Naive thymus-derived CD4-positive, alpha-beta T cell (primary cell): ENCODE measurements at regions not wholly inside any gene's neighbourhood (a gene's known extent, or its start where the extent isn't known, plus 50 kb on each side); places are given as distances from the start of the nearest gene placed in this dataset.

ENCODE experiments used
- ATAC-seq: fragments of 150-1000 bp; cut with Tn5 transposase; 2 replicates; pipeline ENCODE4 v1.10.0; 2021; ENCODE audit warnings: mild to moderate bottlenecking, moderate library complexity
- CTCF ChIA-PET: fragments of 350-600 bp; sonication (Branson Sonifier 250); formaldehyde crosslinking; loops from one replicate; lab custom pipeline; 2021; ENCODE audit warnings: antibody characterized with exemption; lab: Charles Lee
- POLR2A ChIA-PET: fragments of 350-600 bp; sonication (Branson Sonifier 250); formaldehyde crosslinking; loops from one replicate; lab custom pipeline; 2021; ENCODE audit warnings: antibody characterized with exemption, inconsistent platforms; lab: Charles Lee
- DNase-seq, 9 donors: peaks; one replicate each; pipeline versions ENCODE4 v3.0.0 to v3.0.0-alpha.2; 2020 to 2022; ENCODE audit warnings: mixed read lengths in 1 of 9
- H3K27ac ChIP-seq: one replicate; pipeline ENCODE4 v1.7.0; 2013; ENCODE audit warnings: mild to moderate bottlenecking, low read depth, low read length, moderate library complexity
- H3K27me3 ChIP-seq, 2 donors: one replicate each; pipeline ENCODE4 v1.7.0; 2013; ENCODE audit warnings: low read length in 2 of 2, mild to moderate bottlenecking in 2 of 2, moderate library complexity in 2 of 2; ENCODE audit not compliant: control insufficient read depth in 2 of 2, insufficient read depth in 2 of 2
- H3K36me3 ChIP-seq, 3 experiments: 1 replicate in 2 of 3; 2 replicates in 1 of 3; pipeline ENCODE4 v1.7.0; 2013; ENCODE audit warnings: low read length in 3 of 3, mild to moderate bottlenecking in 3 of 3, moderate library complexity in 1 of 3; ENCODE audit not compliant: insufficient read depth in 3 of 3, control insufficient read depth in 2 of 3
- H3K4me1 ChIP-seq, 2 donors: one replicate each; pipeline ENCODE4 v1.7.0; 2013; ENCODE audit warnings: low read length in 2 of 2, mild to moderate bottlenecking in 2 of 2, moderate library complexity in 1 of 2; ENCODE audit not compliant: control insufficient read depth in 2 of 2, insufficient read depth in 2 of 2
- H3K4me3 ChIP-seq: 2 replicates; pipeline ENCODE4 v1.7.0; 2013; ENCODE audit warnings: mild to moderate bottlenecking, low read length
- H3K9me3 ChIP-seq, 3 experiments: 1 replicate in 2 of 3; 2 replicates in 1 of 3; pipeline ENCODE4 v1.7.0; 2013; ENCODE audit warnings: low read length in 3 of 3; ENCODE audit not compliant: control insufficient read depth in 2 of 3
- H3K27ac Mint-ChIP-seq, 9 donors: one replicate each; pipeline ENCODE4 v1.8.0; 2020 to 2022; ENCODE audit warnings: mixed read lengths in 9 of 9, mild to moderate bottlenecking in 8 of 9, moderate library complexity in 5 of 9, inconsistent platforms in 2 of 9
- H3K27me3 Mint-ChIP-seq, 5 donors: one replicate each; pipeline ENCODE4 v1.8.0; 2021 to 2022; ENCODE audit warnings: mixed read lengths in 5 of 5, mild to moderate bottlenecking in 1 of 5
- H3K36me3 Mint-ChIP-seq, 5 donors: one replicate each; pipeline ENCODE4 v1.8.0; 2020 to 2022; ENCODE audit warnings: mixed read lengths in 5 of 5, mild to moderate bottlenecking in 3 of 5, inconsistent platforms in 1 of 5
- H3K4me1 Mint-ChIP-seq, 7 donors: one replicate each; pipeline ENCODE4 v1.8.0; 2020 to 2022; ENCODE audit warnings: mixed read lengths in 7 of 7, mild to moderate bottlenecking in 3 of 7, inconsistent platforms in 1 of 7
- H3K4me3 Mint-ChIP-seq, 10 donors: one replicate each; pipeline ENCODE4 v1.8.0; 2020 to 2022; ENCODE audit warnings: mild to moderate bottlenecking in 10 of 10, mixed read lengths in 10 of 10, moderate library complexity in 6 of 10, inconsistent platforms in 2 of 10
- H3K9me3 Mint-ChIP-seq, 11 donors: one replicate each; pipeline ENCODE4 v1.8.0; 2020 to 2022; ENCODE audit warnings: mixed read lengths in 11 of 11, mild to moderate bottlenecking in 4 of 11, inconsistent platforms in 1 of 11, moderate library complexity in 1 of 11
- intact Hi-C, 2 donors: fragments of 100-400 bp; cut with micrococcal nuclease; formaldehyde crosslinking; loops; one replicate each; pipeline ENCODE4 v1.15.1; 2023

DNA sequence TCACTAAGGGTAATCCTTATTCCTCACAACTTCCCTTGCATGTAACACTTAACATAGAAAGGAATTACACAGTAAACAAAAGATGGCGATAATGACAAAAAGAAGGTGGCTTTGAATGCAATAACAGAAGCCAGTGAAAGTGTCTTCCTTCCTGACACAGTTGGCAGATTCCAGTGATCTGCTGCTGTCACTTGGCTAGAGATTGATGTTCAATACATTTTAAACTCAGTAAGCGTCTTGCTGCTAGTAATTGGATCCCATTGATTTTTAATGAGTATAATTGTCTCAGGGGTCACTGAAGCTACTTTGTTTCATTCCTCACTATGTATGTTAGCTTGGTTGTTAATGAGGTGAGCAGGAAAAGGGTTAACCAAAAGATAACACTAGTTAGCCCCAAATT, 692.7 kb downstream of the NTRK3 start:
- DNase-seq (no peak), ATAC-seq (no peak)
- no peaks in the 10 kb centered on the region for H3K9me3 ChIP-seq
- H3K36me3 Mint-ChIP-seq = no peaks in the 10 kb centered on the region
- no peak overlapping the region for H3K4me3 Mint-ChIP-seq
- H3K4me1 Mint-ChIP-seq = peaks cover 0 to 4% (median 0%) of the 10 kb centered on the region in 7 donors
- H3K27ac Mint-ChIP-seq = no peak overlapping the region
- intact Hi-C loops = no loop called here
- ChIA-PET CTCF (interaction anchor here (0.6 kb wide), 1 partner anchor 39 kb away, joined by 3 read pairs; no protein-coding TSS in a partner anchor), POLR2A (no interaction called here)
- H3K9me3 Mint-ChIP-seq = peaks cover 0 to 8% (median 4%) of the 10 kb centered on the region in 11 donors
- H3K27ac ChIP-seq = no peak overlapping the region
- H3K27me3 Mint-ChIP-seq = peaks cover 0 to 5% (median 0%) of the 10 kb centered on the region in 5 donors
- no peak overlapping the region for H3K4me3 ChIP-seq
- H3K4me1 ChIP-seq = no peaks in the 10 kb centered on the region
- H3K27me3 ChIP-seq = no peaks in the 10 kb centered on the region
- H3K36me3 ChIP-seq = no peaks in the 10 kb centered on the region

DNA sequence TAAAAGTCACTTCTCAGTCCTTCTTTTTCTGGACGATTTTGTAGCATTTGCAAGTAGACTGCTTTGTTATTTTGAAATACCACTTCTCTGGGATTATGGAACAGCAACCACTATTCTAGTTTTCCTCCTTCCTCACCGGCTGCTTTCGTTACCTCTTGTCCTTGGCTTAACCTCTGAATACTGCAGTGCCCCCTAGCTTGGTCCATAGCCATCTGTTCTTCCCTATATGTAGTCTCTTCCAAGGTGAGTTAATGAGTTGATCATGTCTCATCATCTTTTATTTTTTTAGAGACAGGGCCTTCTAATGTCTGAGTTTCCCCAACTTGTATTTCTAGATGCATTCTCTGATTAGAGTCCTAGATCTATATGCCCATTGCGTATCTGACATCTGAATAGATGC, 694.3 kb downstream of the NTRK3 start:
- H3K9me3 Mint-ChIP-seq = peaks cover 0 to 8% (median 4%) of the 10 kb centered on the region in 11 donors
- CTCF ChIA-PET = no interaction called here
- no peak overlapping the region for H3K27ac ChIP-seq
- no peaks in the 10 kb centered on the region for H3K9me3 ChIP-seq
- intact Hi-C loops = no loop called here
- no peaks in the 10 kb centered on the region for H3K36me3 ChIP-seq
- no peaks in the 10 kb centered on the region for H3K4me1 Mint-ChIP-seq
- no peaks in the 10 kb centered on the region for H3K4me1 ChIP-seq
- peaks cover 0 to 12% (median 11%) of the 10 kb centered on the region in 5 donors for H3K27me3 Mint-ChIP-seq
- no peaks in the 10 kb centered on the region for H3K36me3 Mint-ChIP-seq
- ATAC-seq = no peak
- H3K27me3 ChIP-seq = no peaks in the 10 kb centered on the region
- H3K4me3 Mint-ChIP-seq = no peak overlapping the region
- H3K27ac Mint-ChIP-seq = no peak overlapping the region
- no peak for DNase-seq
- POLR2A ChIA-PET = no interaction called here
- H3K4me3 ChIP-seq = no peak overlapping the region

DNA sequence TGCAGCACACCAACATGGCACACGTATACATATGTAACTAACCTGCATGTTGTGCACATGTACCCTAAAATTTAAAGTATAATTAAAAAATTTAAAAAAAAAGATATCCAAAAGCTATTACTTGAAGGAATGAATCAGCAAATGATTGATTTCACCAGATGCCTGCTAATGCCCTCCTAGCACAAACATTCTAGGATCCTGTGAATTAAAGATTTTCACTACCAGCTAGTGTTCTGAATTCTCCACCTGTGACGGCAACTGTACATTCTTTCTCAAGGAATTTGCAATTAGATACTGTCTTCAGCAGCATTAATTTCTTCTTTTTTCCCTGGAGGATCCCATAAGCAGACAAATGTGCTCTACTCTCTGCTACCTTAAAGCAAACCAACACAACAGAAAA, 694.9 kb downstream of the NTRK3 start:
- Histone ChIP-seq H3K9me3 (no peaks in the 10 kb centered on the region), H3K36me3 (no peaks in the 10 kb centered on the region), H3K4me1 (no peaks in the 10 kb centered on the region), H3K27me3 (no peaks in the 10 kb centered on the region), H3K4me3 (no peak overlapping the region), H3K27ac (no peak overlapping the region)
- H3K9me3 Mint-ChIP-seq = peaks cover 0 to 8% (median 4%) of the 10 kb centered on the region in 11 donors
- no peak overlapping the region for H3K4me3 Mint-ChIP-seq
- peaks cover 0 to 12% (median 11%) of the 10 kb centered on the region in 5 donors for H3K27me3 Mint-ChIP-seq
- no peaks in the 10 kb centered on the region for H3K36me3 Mint-ChIP-seq
- no peaks in the 10 kb centered on the region for H3K4me1 Mint-ChIP-seq
- POLR2A ChIA-PET = no interaction called here
- CTCF ChIA-PET = no interaction called here
- H3K27ac Mint-ChIP-seq = no peak overlapping the region
- intact Hi-C loops = no loop called here
- DNase-seq (no peak), ATAC-seq (no peak)

DNA sequence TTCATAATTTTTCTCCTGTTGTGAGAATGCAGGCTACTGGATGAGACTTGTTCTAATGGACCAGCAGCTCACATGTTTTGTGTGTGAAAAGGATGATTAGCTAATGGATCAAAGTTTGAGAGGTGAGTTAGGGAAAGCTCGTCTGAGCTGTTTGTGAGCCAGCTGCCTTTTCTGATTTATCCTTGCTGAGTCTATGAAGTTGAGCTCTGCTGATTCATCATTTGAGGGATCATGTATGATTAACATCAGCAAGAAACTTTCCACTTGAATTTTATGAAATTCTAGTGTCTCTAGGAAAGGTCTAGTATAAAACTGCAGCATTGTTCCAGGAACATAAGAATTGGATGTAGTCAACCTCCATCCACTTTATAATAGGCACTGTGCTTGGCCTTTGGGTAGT, 698.7 kb downstream of the NTRK3 start:
- H3K27me3 ChIP-seq = no peaks in the 10 kb centered on the region
- CTCF ChIA-PET = no interaction called here
- Mint-ChIP-seq H3K27me3 (peaks cover 0 to 22% (median 11%) of the 10 kb centered on the region in 5 donors), H3K9me3 (peaks cover 7 to 26% (median 12%) of the 10 kb centered on the region in 11 donors), H3K4me3 (no peak overlapping the region), H3K27ac (no peak overlapping the region), H3K36me3 (peaks cover 0 to 5% (median 0%) of the 10 kb centered on the region in 5 donors), H3K4me1 (no peaks in the 10 kb centered on the region)
- no peaks in the 10 kb centered on the region for H3K9me3 ChIP-seq
- POLR2A ChIA-PET = no interaction called here
- H3K4me3 ChIP-seq = no peak overlapping the region
- DNase-seq (no peak), ATAC-seq (no peak)
- no peaks in the 10 kb centered on the region for H3K4me1 ChIP-seq
- H3K36me3 ChIP-seq = no peaks in the 10 kb centered on the region
- intact Hi-C loops = no loop called here
- no peak overlapping the region for H3K27ac ChIP-seq

DNA sequence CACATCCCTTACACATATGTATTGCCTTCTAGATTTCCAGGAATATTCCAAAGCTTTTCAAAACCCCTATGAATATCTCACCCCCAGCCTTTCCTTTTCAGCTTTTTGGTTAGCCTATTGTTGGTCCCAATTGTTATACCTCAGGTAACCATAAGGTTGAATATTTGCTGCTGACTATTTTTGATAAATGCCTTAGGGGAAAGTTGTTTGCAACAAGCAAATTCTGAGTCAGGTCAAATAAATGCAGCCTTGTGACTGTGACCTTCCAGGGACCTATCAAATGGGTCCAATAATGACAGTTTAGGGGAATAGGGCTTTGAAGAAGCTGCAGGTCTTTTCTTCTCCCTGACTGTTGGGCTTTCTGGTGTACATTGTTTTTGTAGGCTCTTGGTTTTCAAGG, 699.7 kb downstream of the NTRK3 start:
- intact Hi-C loops = no loop called here
- H3K4me3 ChIP-seq = no peak overlapping the region
- DNase-seq = no peak
- H3K36me3 Mint-ChIP-seq = peaks cover 0 to 5% (median 0%) of the 10 kb centered on the region in 5 donors
- no peaks in the 10 kb centered on the region for H3K27me3 ChIP-seq
- no peak overlapping the region for H3K4me3 Mint-ChIP-seq
- H3K36me3 ChIP-seq = no peaks in the 10 kb centered on the region
- H3K27ac Mint-ChIP-seq = no peak overlapping the region
- no peaks in the 10 kb centered on the region for H3K4me1 Mint-ChIP-seq
- ChIA-PET CTCF (no interaction called here), POLR2A (no interaction called here)
- peaks cover 0 to 22% (median 11%) of the 10 kb centered on the region in 5 donors for H3K27me3 Mint-ChIP-seq
- no peaks in the 10 kb centered on the region for H3K4me1 ChIP-seq
- H3K9me3 Mint-ChIP-seq = peaks cover 7 to 26% (median 11%) of the 10 kb centered on the region in 11 donors
- H3K9me3 ChIP-seq = no peaks in the 10 kb centered on the region
- H3K27ac ChIP-seq = no peak overlapping the region
- no peak for ATAC-seq

DNA sequence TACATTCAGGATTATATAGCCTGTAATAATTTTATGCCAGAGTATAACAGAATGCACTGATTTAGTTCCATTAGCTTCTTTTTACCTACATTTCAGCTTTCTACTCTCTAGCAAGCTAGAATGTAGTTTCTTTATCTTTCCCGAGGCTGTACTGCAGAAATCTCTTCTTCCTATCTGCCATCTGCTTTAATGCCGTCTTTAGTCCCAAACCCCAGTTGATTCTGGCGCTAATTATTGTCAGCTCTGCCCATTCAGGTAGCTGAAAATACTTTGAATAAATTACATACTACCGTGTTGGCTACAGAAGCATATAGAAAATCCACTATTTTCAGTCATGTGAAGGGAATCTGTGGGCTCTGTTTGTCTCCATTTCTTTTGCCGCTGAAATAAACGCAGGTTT, 706.7 kb downstream of the NTRK3 start:
- ChIA-PET POLR2A (no interaction called here), CTCF (no interaction called here)
- intact Hi-C loops = no loop called here
- H3K27ac ChIP-seq = no peak overlapping the region
- ATAC-seq (no peak), DNase-seq (no peak)
- Mint-ChIP-seq H3K27ac (no peak overlapping the region), H3K9me3 (peaks cover 7 to 20% (median 11%) of the 10 kb centered on the region in 11 donors), H3K36me3 (peaks cover 0 to 5% (median 0%) of the 10 kb centered on the region in 5 donors), H3K4me1 (no peaks in the 10 kb centered on the region), H3K27me3 (peaks cover 0 to 11% (median 4%) of the 10 kb centered on the region in 5 donors), H3K4me3 (no peak overlapping the region)
- no peak overlapping the region for H3K4me3 ChIP-seq
- H3K36me3 ChIP-seq = no peaks in the 10 kb centered on the region
- H3K9me3 ChIP-seq = no peaks in the 10 kb centered on the region
- H3K4me1 ChIP-seq = no peaks in the 10 kb centered on the region
- no peaks in the 10 kb centered on the region for H3K27me3 ChIP-seq

DNA sequence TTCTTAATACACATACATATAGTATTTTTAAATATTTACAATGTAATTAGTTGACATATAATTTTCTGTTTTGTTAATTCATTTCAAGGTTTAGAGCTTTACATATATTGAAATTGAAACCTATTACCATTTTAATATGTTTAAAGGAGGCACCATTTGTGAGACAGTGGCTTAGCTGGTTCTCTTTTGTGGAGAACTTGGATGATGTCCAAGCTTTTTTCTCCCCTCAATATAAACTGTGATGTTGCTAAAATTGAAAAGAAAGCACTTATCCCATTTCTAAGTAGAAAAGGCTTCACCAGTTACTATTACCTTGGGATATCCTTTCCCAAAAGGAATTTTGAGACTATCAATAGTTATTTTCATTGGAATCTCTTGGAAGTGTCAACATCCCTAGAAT, 707.2 kb downstream of the NTRK3 start:
- Histone ChIP-seq H3K9me3 (no peaks in the 10 kb centered on the region), H3K27ac (no peak overlapping the region), H3K27me3 (no peaks in the 10 kb centered on the region), H3K4me3 (no peak overlapping the region), H3K36me3 (no peaks in the 10 kb centered on the region), H3K4me1 (no peaks in the 10 kb centered on the region)
- H3K4me1 Mint-ChIP-seq = no peaks in the 10 kb centered on the region
- peaks cover 4 to 17% (median 10%) of the 10 kb centered on the region in 11 donors for H3K9me3 Mint-ChIP-seq
- H3K36me3 Mint-ChIP-seq = peaks cover 0 to 5% (median 0%) of the 10 kb centered on the region in 5 donors
- no peak overlapping the region for H3K27ac Mint-ChIP-seq
- DNase-seq (no peak), ATAC-seq (no peak)
- H3K4me3 Mint-ChIP-seq = no peak overlapping the region
- POLR2A ChIA-PET = no interaction called here
- intact Hi-C loops = no loop called here
- CTCF ChIA-PET = no interaction called here
- peaks cover 0 to 11% (median 4%) of the 10 kb centered on the region in 5 donors for H3K27me3 Mint-ChIP-seq
